ENCODE measurements at regions not wholly inside any gene's neighbourhood (a gene's known extent, or its start where the extent isn't known, plus 50 kb on each side); places are given as distances from the start of the nearest gene placed in this dataset.
A peak's percentile ranks its signal among the peaks of the same experiment; 100 is the strongest.

DNA sequence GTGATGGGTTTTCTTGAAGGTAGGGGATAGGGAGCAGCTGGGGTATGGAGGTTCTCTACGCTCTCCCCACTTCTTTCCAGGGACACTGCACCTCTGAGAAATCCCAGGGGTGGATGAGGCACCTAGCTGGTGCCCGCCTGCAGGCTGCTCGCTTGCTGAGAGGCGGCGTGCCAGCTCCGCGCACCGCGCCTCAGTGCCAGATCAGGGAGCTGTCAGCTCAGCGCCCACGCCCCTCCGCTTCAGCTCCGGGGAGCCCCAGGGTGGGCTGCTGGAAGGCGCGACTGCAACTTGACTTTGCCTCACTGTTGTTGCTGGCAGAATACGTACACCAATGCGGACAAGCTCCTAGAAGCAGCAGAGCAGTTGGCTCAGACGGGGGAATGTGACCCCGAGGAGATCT lies 345.7 kb upstream of the UMPS start:
- no peak overlapping the region for H3K4me3 Mint-ChIP-seq
- TF ChIP-seq, protein P1, sequence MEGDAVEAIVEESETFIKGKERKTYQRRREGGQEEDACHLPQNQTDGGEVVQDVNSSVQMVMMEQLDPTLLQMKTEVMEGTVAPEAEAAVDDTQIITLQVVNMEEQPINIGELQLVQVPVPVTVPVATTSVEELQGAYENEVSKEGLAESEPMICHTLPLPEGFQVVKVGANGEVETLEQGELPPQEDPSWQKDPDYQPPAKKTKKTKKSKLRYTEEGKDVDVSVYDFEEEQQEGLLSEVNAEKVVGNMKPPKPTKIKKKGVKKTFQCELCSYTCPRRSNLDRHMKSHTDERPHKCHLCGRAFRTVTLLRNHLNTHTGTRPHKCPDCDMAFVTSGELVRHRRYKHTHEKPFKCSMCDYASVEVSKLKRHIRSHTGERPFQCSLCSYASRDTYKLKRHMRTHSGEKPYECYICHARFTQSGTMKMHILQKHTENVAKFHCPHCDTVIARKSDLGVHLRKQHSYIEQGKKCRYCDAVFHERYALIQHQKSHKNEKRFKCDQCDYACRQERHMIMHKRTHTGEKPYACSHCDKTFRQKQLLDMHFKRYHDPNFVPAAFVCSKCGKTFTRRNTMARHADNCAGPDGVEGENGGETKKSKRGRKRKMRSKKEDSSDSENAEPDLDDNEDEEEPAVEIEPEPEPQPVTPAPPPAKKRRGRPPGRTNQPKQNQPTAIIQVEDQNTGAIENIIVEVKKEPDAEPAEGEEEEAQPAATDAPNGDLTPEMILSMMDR (IDR thresholded peaks at IDR 0.05) = no peak
- H3K36me3 Mint-ChIP-seq (ENCODE audit: low read depth) = peaks cover 17% of the 10 kb centered on the region
- H3K4me1 Mint-ChIP-seq = peaks cover 32% of the 10 kb centered on the region
- no peaks in the 10 kb centered on the region for H3K9me3 Mint-ChIP-seq
- DNase-seq = no peak
- peak overlapping the region; percentile 86 for H3K27ac Mint-ChIP-seq
- H3K27me3 Mint-ChIP-seq (ENCODE audit: low read depth, poor library complexity) = peaks cover 4% of the 10 kb centered on the region

DNA sequence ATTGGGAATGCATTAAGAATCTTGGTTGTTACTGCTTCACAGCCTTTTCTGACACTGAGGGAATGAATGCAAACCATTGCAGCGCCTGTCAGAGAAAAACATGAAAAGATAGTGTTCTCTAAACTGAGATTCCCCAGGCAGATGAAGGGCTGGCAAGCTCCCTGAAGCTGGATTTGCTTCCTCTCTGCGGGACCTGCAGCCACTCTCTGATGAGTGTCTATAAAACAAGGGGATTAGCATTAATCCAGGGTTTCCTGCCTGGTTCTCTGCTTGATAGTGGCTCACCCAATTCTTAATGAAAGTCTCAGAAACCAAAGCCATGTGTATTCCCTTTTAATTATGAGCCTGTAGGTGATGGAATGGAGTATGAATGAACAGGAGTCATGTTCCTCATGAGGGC lies 344.3 kb upstream of the UMPS start:
- Mint-ChIP-seq H3K4me1 (peaks cover 40% of the 10 kb centered on the region), H3K4me3 (no peak overlapping the region), H3K27me3 (ENCODE audit: low read depth, poor library complexity) (peaks cover 4% of the 10 kb centered on the region), H3K36me3 (ENCODE audit: low read depth) (peaks cover 21% of the 10 kb centered on the region), H3K27ac (no peak overlapping the region), H3K9me3 (no peaks in the 10 kb centered on the region)
- TF ChIP-seq, protein P1 (IDR thresholded peaks at IDR 0.05) = no peak
- no peak for DNase-seq

DNA sequence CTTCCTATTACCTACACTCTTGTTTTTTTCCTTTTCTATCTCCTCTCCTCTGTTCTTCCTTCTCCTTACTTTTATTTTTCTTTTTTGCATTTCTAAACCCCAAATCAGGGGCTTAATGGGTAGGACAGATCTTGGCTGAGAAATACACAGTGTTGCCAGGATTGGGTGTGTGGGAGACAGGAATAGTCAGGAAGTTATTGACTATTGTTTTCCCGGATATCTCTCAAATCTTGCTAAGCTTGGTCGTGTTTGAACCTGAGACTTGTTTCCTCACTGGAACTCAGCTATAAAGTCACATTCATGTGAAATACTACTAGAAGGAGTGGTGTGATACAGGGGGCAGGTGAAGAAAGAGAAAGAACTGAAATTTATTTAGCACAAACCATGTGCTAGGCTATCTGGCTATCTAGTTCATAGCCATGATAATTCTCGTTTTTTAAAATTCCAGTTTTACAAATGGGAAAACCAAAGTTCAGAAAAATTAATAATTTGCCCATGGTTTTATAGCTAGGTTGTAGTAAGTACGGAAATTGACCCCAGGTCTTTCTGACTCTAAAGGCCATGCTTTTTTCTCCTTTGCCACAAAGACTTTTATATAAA lies 343.2 kb upstream of the UMPS start:
- TF ChIP-seq, protein P1 (IDR thresholded peaks at IDR 0.05) = no peak
- Mint-ChIP-seq H3K4me3 (no peak overlapping the region), H3K27me3 (ENCODE audit: low read depth, poor library complexity) (peaks cover 4% of the 10 kb centered on the region), H3K9me3 (no peaks in the 10 kb centered on the region), H3K4me1 (peaks cover 44% of the 10 kb centered on the region), H3K36me3 (ENCODE audit: low read depth) (peaks cover 27% of the 10 kb centered on the region), H3K27ac (peak overlapping the region; percentile 44)
- no peak for DNase-seq

DNA sequence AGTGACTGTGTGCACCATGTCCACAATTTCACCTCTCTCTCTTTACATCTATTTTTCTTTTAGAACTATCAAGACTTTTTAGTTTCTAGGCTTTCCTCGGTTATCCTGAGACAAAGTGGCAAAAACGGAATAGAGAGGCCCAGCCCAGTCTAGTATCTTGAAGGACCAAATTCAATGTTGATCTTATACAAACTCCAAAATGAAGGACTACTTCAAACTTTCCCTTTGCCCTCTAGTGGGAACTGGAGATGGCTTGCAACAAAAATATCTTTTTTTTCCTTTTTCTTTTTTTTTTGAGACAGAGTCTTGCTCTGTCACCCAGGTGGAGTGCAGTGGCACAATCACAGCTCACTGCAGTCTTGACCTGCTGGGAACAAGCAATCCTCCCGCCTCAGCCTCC lies 338.5 kb upstream of the UMPS start:
- no peak overlapping the region for H3K4me3 Mint-ChIP-seq
- no peak for DNase-seq
- H3K4me1 Mint-ChIP-seq = peaks cover 17% of the 10 kb centered on the region
- peaks cover 4% of the 10 kb centered on the region for H3K27me3 Mint-ChIP-seq (ENCODE audit: low read depth, poor library complexity)
- no peak overlapping the region for H3K27ac Mint-ChIP-seq
- H3K9me3 Mint-ChIP-seq = no peaks in the 10 kb centered on the region
- TF ChIP-seq, protein P1 (IDR thresholded peaks at IDR 0.05) = no peak
- H3K36me3 Mint-ChIP-seq (ENCODE audit: low read depth) = peaks cover 47% of the 10 kb centered on the region

DNA sequence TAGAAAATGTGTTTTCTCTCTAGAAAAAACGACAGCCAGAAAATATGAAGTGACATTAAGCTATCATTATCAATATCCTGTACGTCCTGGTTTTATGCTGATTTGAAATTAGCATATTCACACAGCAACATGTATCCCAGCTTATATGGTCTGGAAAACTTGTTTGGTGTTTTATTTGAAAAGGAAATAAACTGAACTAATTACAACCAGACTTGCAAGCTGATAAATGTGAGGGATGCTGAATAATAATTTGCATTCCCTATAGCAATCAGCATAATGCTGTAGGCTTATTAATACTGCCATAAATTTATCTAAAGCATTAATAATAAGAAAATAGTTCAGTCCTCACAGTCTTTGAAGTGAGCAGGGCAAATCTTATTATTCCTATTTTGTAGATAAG lies 336.9 kb upstream of the UMPS start:
- H3K4me3 Mint-ChIP-seq = no peak overlapping the region
- H3K27me3 Mint-ChIP-seq (ENCODE audit: low read depth, poor library complexity) = peaks cover 4% of the 10 kb centered on the region
- TF ChIP-seq, protein P1 (IDR thresholded peaks at IDR 0.05) = no peak
- DNase-seq = no peak
- H3K9me3 Mint-ChIP-seq = no peaks in the 10 kb centered on the region
- no peak overlapping the region for H3K27ac Mint-ChIP-seq
- peaks cover 20% of the 10 kb centered on the region for H3K4me1 Mint-ChIP-seq
- peaks cover 49% of the 10 kb centered on the region for H3K36me3 Mint-ChIP-seq (ENCODE audit: low read depth)

DNA sequence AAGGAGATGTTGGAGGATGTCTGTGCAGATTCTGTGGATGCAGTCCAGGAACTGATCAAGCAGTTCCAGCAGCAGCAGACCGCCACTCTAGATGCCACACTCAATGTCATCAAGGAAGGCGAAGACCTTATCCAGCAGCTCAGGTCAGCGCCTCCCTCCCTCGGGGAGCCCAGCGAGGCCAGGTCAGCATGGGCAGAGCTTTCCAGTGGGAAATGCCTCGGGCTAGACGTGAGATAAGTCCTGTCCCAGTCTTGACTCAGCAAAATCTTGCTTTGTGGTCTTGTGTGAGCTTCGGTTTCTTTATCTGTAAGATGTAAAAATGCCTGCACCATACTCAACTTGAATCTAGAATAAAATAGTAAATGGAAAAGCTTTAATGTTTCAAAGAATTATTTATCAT lies 335.1 kb upstream of the UMPS start:
- Mint-ChIP-seq H3K9me3 (no peaks in the 10 kb centered on the region), H3K36me3 (ENCODE audit: low read depth) (peaks cover 54% of the 10 kb centered on the region), H3K27me3 (ENCODE audit: low read depth, poor library complexity) (no peaks in the 10 kb centered on the region), H3K27ac (no peak overlapping the region), H3K4me3 (no peak overlapping the region), H3K4me1 (peaks cover 20% of the 10 kb centered on the region)
- TF ChIP-seq, protein P1 (IDR thresholded peaks at IDR 0.05) = no peak
- DNase-seq = no peak

Measured in nephron progenitor cell (in vitro differentiated cells).